OCI-LY1 (cell line): ENCODE measurements at regions not wholly inside any gene's neighbourhood (a gene's known extent, or its start where the extent isn't known, plus 50 kb on each side); places are given as distances from the start of the nearest gene placed in this dataset.

ENCODE experiments used
- H2AFZ ChIP-seq: fragments of 200-600 bp; sonication (generic), shearing (Covaris generic); 2 replicates; pipeline ENCODE4 v1.6.0; 2014; ENCODE audit warnings: antibody characterized with exemption, mild to moderate bottlenecking, low read length
- H3F3A ChIP-seq: fragments of 200-600 bp; sonication (generic), shearing (Covaris generic); 2 replicates; pipeline ENCODE4 v1.6.0; 2014; ENCODE audit warnings: mild to moderate bottlenecking, antibody characterized with exemption, low read length, moderate library complexity; ENCODE audit not compliant: insufficient read depth
- H3K27ac ChIP-seq: fragments of 200-600 bp; sonication (generic); 2 replicates; pipeline ENCODE4 v1.5.1; 2014; ENCODE audit warnings: low read length, mixed run types, mild to moderate bottlenecking, low read depth; ENCODE audit not compliant: poor library complexity, severe bottlenecking
- H3K27me3 ChIP-seq: fragments of 200-600 bp; sonication (generic); 2 replicates; pipeline ENCODE4 v1.6.0; 2014; ENCODE audit warnings: antibody characterized with exemption, mild to moderate bottlenecking, low read length, moderate library complexity; ENCODE audit not compliant: insufficient read depth
- H3K36me3 ChIP-seq: fragments of 200-600 bp; sonication (generic); 2 replicates; pipeline ENCODE4 v1.6.1; 2014; ENCODE audit warnings: mild to moderate bottlenecking, antibody characterized with exemption, low read length, moderate library complexity, mixed read lengths; ENCODE audit not compliant: insufficient read depth
- H3K4me1 ChIP-seq: fragments of 200-600 bp; sonication (generic); 2 replicates; pipeline ENCODE4 v1.5.1; 2014; ENCODE audit warnings: mild to moderate bottlenecking, low read length, moderate library complexity; ENCODE audit not compliant: insufficient read depth, severe bottlenecking
- H3K4me2 ChIP-seq: fragments of 200-600 bp; sonication (generic), shearing (Covaris generic); 2 replicates; pipeline ENCODE4 v1.6.1; 2014; ENCODE audit warnings: low read length
- H3K4me3 ChIP-seq: fragments of 200-600 bp; sonication (generic); 2 replicates; pipeline ENCODE4 v1.5.1; 2014; ENCODE audit warnings: low read length, low read depth, mild to moderate bottlenecking, mixed read lengths; ENCODE audit not compliant: poor library complexity, severe bottlenecking
- H3K79me2 ChIP-seq: fragments of 200-600 bp; shearing (Covaris generic); 2 replicates; pipeline ENCODE4 v1.6.1; 2016; ENCODE audit warnings: mixed run types, low read length, mixed read lengths; ENCODE audit not compliant: insufficient read depth
- H3K9ac ChIP-seq: fragments of 200-600 bp; sonication (generic), shearing (Covaris generic); 2 replicates; pipeline ENCODE4 v1.6.1; 2014; ENCODE audit warnings: mild to moderate bottlenecking, low read length, mixed read lengths
- H3K9me2 ChIP-seq: fragments of 200-600 bp; sonication (generic), shearing (Covaris generic); 2 replicates; pipeline ENCODE4 v1.6.1; 2014; ENCODE audit warnings: low read depth, mild to moderate bottlenecking, low read length, mixed read lengths
- H3K9me3 ChIP-seq: fragments of 200-600 bp; shearing (Covaris generic); 2 replicates; pipeline ENCODE4 v1.6.1; 2014; ENCODE audit warnings: low read length, mixed read lengths
- H4K20me1 ChIP-seq: fragments of 200-600 bp; sonication (generic), shearing (Covaris generic); 2 replicates; pipeline ENCODE4 v1.6.0; 2016; ENCODE audit warnings: mild to moderate bottlenecking, low read length; ENCODE audit not compliant: insufficient read depth
- EZH2 ChIP-seq: fragments of 200-600 bp; sonication (generic), shearing (Covaris generic); IDR thresholded peaks from 2 replicates; pipeline ENCODE4 v1.8.0; 2017; ENCODE audit warnings: borderline replicate concordance, mixed run types, mild to moderate bottlenecking, antibody characterized with exemption, low read length, moderate library complexity, mixed read lengths
- TF ChIP-seq, protein P1 (sequence below): fragments of 200-600 bp; sonication (generic), shearing (Covaris generic); IDR thresholded peaks from 2 replicates; pipeline ENCODE4 v1.5.1; 2017; ENCODE audit warnings: mild to moderate bottlenecking, antibody characterized with exemption, low read length, moderate library complexity, mixed read lengths

- H3K9me2 ChIP-seq, result no peaks in the 10 kb centered on the region
- H3K4me2 ChIP-seq, result no peak overlapping the region
- no peaks in the 10 kb centered on the region for H3F3A ChIP-seq
- H3K9ac ChIP-seq, result no peak overlapping the region
- H3K4me1 ChIP-seq, result no peaks in the 10 kb centered on the region
- no peaks in the 10 kb centered on the region for H3K27me3 ChIP-seq
- H2AFZ ChIP-seq, result no peak overlapping the region
- no peak overlapping the region for H3K27ac ChIP-seq
- no peak overlapping the region for H3K4me3 ChIP-seq
- TF ChIP-seq, protein P1, sequence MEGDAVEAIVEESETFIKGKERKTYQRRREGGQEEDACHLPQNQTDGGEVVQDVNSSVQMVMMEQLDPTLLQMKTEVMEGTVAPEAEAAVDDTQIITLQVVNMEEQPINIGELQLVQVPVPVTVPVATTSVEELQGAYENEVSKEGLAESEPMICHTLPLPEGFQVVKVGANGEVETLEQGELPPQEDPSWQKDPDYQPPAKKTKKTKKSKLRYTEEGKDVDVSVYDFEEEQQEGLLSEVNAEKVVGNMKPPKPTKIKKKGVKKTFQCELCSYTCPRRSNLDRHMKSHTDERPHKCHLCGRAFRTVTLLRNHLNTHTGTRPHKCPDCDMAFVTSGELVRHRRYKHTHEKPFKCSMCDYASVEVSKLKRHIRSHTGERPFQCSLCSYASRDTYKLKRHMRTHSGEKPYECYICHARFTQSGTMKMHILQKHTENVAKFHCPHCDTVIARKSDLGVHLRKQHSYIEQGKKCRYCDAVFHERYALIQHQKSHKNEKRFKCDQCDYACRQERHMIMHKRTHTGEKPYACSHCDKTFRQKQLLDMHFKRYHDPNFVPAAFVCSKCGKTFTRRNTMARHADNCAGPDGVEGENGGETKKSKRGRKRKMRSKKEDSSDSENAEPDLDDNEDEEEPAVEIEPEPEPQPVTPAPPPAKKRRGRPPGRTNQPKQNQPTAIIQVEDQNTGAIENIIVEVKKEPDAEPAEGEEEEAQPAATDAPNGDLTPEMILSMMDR, result no peak
- TF ChIP-seq EZH2, result no peak
- H4K20me1 ChIP-seq, result no peaks in the 10 kb centered on the region
- no peaks in the 10 kb centered on the region for H3K9me3 ChIP-seq
- no peaks in the 10 kb centered on the region for H3K79me2 ChIP-seq
- no peaks in the 10 kb centered on the region for H3K36me3 ChIP-seq
Observed at GRCh38 chr20:60186412-60186811, 228.2 kb downstream of the CDH26 start.

- Histone ChIP-seq H3F3A (no peaks in the 10 kb centered on the region), H3K79me2 (no peaks in the 10 kb centered on the region), H3K9ac (no peak overlapping the region), H2AFZ (no peak overlapping the region), H3K4me2 (no peak overlapping the region), H3K27ac (no peak overlapping the region), H3K36me3 (no peaks in the 10 kb centered on the region), H3K9me2 (no peaks in the 10 kb centered on the region), H3K9me3 (no peaks in the 10 kb centered on the region), H3K4me1 (no peaks in the 10 kb centered on the region), H3K27me3 (no peaks in the 10 kb centered on the region), H3K4me3 (no peak overlapping the region), H4K20me1 (no peaks in the 10 kb centered on the region)
- TF ChIP-seq, protein P1, result no peak
- no peak for TF ChIP-seq EZH2
Observed at GRCh38 chr20:60187683-60188082, 229.5 kb downstream of the CDH26 start.

DNA sequence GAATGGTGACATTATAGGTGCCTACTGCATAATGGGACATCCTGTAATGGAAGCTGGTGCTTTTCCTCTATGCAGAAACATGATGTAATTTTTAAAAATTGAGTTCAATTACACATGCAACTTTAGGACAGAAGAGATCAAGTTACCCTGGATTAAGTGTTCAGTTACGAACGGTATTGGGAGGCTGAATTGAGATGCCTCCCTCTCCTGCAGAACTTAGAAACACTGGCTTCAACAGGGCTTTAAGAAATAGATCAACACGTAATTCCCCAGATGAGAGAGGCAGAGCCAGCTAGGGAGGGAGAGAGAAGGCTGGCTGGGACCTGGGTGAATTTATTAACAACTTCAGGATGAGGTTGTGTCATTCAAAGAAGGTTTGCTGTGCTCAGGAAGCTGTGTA lies 232.8 kb downstream of the CDH26 start:
- Histone ChIP-seq H3K36me3 (no peaks in the 10 kb centered on the region), H3K9me3 (no peaks in the 10 kb centered on the region), H4K20me1 (no peaks in the 10 kb centered on the region), H3K4me2 (no peak overlapping the region), H3F3A (no peaks in the 10 kb centered on the region), H3K27me3 (no peaks in the 10 kb centered on the region), H3K9me2 (no peaks in the 10 kb centered on the region), H3K79me2 (no peaks in the 10 kb centered on the region), H3K4me1 (no peaks in the 10 kb centered on the region), H2AFZ (no peak overlapping the region), H3K4me3 (no peak overlapping the region), H3K9ac (no peak overlapping the region), H3K27ac (no peak overlapping the region)
- TF ChIP-seq, protein P1, result no peak
- TF ChIP-seq EZH2, result no peak
